WTC11 (cell line): ENCODE measurements at regions not wholly inside any gene's neighbourhood (a gene's known extent, or its start where the extent isn't known, plus 50 kb on each side); places are given as distances from the start of the nearest gene placed in this dataset.

Experiments
- ATAC-seq: fragments of 200-7000 bp; cut with Tn5 transposase; 2 replicates; pipeline ENCODE4 v1.10.0; 2021; ENCODE audit warnings: mild to moderate bottlenecking, moderate library complexity
- CTCF ChIA-PET: fragments of 300-600 bp; sonication (Branson Sonifier 250); formaldehyde crosslinking; loops from one replicate; lab custom pipeline; 2021; ENCODE audit warnings: antibody characterized with exemption; lab: Charles Lee
- POLR2A ChIA-PET: fragments of 350-600 bp; sonication (Branson Sonifier 250); formaldehyde crosslinking; loops from one replicate; lab custom pipeline; 2021; ENCODE audit warnings: antibody characterized with exemption; lab: Charles Lee
- DNase-seq: peaks from one replicate; pipeline ENCODE4 v3.0.0; 2021; ENCODE audit warnings: low spot score
- H3K27ac Mint-ChIP-seq: 2 replicates; pipeline ENCODE4 v1.8.0; 2021; ENCODE audit warnings: mixed read lengths
- H3K27me3 Mint-ChIP-seq: 2 replicates; pipeline ENCODE4 v1.8.0; 2021; ENCODE audit warnings: low read depth, mild to moderate bottlenecking, moderate library complexity, mixed read lengths
- H3K36me3 Mint-ChIP-seq: 2 replicates; pipeline ENCODE4 v1.8.0; 2021; ENCODE audit warnings: mixed read lengths
- H3K4me1 Mint-ChIP-seq: 2 replicates; pipeline ENCODE4 v1.8.0; 2022; ENCODE audit warnings: mixed read lengths
- H3K4me3 Mint-ChIP-seq: 2 replicates; pipeline ENCODE4 v1.8.0; 2021; ENCODE audit warnings: mild to moderate bottlenecking, moderate library complexity, mixed read lengths
- H3K9me3 Mint-ChIP-seq: 2 replicates; pipeline ENCODE4 v1.8.0; 2021; ENCODE audit warnings: mixed read lengths
- ATF3 ChIP-seq: sonication (generic); formaldehyde crosslinking; conservative IDR thresholded peaks from 2 replicates; pipeline ENCODE4 v1.8.1; 2022; ENCODE audit warnings: mild to moderate bottlenecking, missing genetic modification reagents
- ATF6 ChIP-seq: sonication (generic); formaldehyde crosslinking; IDR thresholded peaks from 2 replicates; pipeline ENCODE4 v1.8.1; 2023; ENCODE audit warnings: mild to moderate bottlenecking, missing genetic modification reagents
- ELF4 ChIP-seq: sonication (generic); formaldehyde crosslinking; IDR thresholded peaks from 2 replicates; pipeline ENCODE4 v1.8.1; 2022; ENCODE audit warnings: low read depth, mild to moderate bottlenecking, moderate library complexity, missing genetic modification reagents
- FOXJ3 ChIP-seq: sonication (generic); formaldehyde crosslinking; IDR thresholded peaks from 2 replicates; pipeline ENCODE4 v1.9.0; 2021; ENCODE audit warnings: missing genetic modification reagents, mild to moderate bottlenecking, borderline replicate concordance
- FOXP1 ChIP-seq: sonication (generic); formaldehyde crosslinking; IDR thresholded peaks from 2 replicates; pipeline ENCODE4 v1.8.0; 2022; ENCODE audit warnings: missing genetic modification reagents, mild to moderate bottlenecking, moderate library complexity, borderline replicate concordance
- HMGXB4 ChIP-seq: sonication (generic); formaldehyde crosslinking; IDR thresholded peaks from 2 replicates; pipeline ENCODE4 v1.8.1; 2023; ENCODE audit warnings: mild to moderate bottlenecking, moderate library complexity, missing genetic modification reagents
- JAZF1 ChIP-seq: fragments of 250-450 bp; sonication (Bioruptor Pico); IDR thresholded peaks from 2 replicates; pipeline ENCODE4 v1.9.0; 2021; ENCODE audit warnings: moderate library complexity, mild to moderate bottlenecking, inconsistent platforms
- KAT7 ChIP-seq: sonication (generic); formaldehyde crosslinking; IDR thresholded peaks from 2 replicates; pipeline ENCODE4 v1.8.1; 2023; ENCODE audit warnings: missing genetic modification reagents, mild to moderate bottlenecking, borderline replicate concordance
- MXD4 ChIP-seq: fragments of 250-450 bp; sonication (Bioruptor Pico); IDR thresholded peaks from 2 replicates; pipeline ENCODE4 v1.8.0; 2021; ENCODE audit warnings: mild to moderate bottlenecking, moderate library complexity, borderline replicate concordance
- PREB ChIP-seq: sonication (generic); formaldehyde crosslinking; IDR thresholded peaks from 2 replicates; pipeline ENCODE4 v1.8.1; 2022; ENCODE audit warnings: mild to moderate bottlenecking, missing genetic modification reagents, moderate library complexity, borderline replicate concordance
- PRRX2 ChIP-seq: fragments of 250-450 bp; sonication (Bioruptor Pico); IDR thresholded peaks from 2 replicates; pipeline ENCODE4 v1.8.0; 2021; ENCODE audit warnings: mild to moderate bottlenecking
- TEAD1 ChIP-seq: sonication (generic); formaldehyde crosslinking; IDR thresholded peaks from 2 replicates; pipeline ENCODE4 v1.8.0; 2022; ENCODE audit warnings: mild to moderate bottlenecking, missing genetic modification reagents
- USF1 ChIP-seq: sonication (generic); formaldehyde crosslinking; IDR thresholded peaks from 2 replicates; pipeline ENCODE4 v1.8.0; 2022; ENCODE audit warnings: mild to moderate bottlenecking, missing genetic modification reagents
- ZBTB43 ChIP-seq: sonication (generic); formaldehyde crosslinking; IDR thresholded peaks from 2 replicates; pipeline ENCODE4 v1.8.1; 2023; ENCODE audit warnings: mild to moderate bottlenecking, missing genetic modification reagents
- ZNF232 ChIP-seq: sonication (generic); formaldehyde crosslinking; IDR thresholded peaks from 2 replicates; pipeline ENCODE4 v1.8.0; 2022; ENCODE audit warnings: mild to moderate bottlenecking, missing genetic modification reagents
- ZNF396 ChIP-seq: fragments of 250-450 bp; sonication (Bioruptor Pico); IDR thresholded peaks from 2 replicates; pipeline ENCODE4 v1.8.0; 2021; ENCODE audit warnings: mild to moderate bottlenecking, moderate library complexity, borderline replicate concordance
- ZNF423 ChIP-seq: fragments of 250-450 bp; sonication (Bioruptor Pico); IDR thresholded peaks from 2 replicates; pipeline ENCODE4 v2.1.2; 2022; ENCODE audit warnings: mild to moderate bottlenecking, moderate library complexity
- ZNF425 ChIP-seq: fragments of 250-450 bp; sonication (Bioruptor Pico); conservative IDR thresholded peaks from 2 replicates; pipeline ENCODE4 v1.9.0; 2021; ENCODE audit warnings: mild to moderate bottlenecking
- ZNF532 ChIP-seq: fragments of 250-450 bp; sonication (Bioruptor Pico); IDR thresholded peaks from 2 replicates; pipeline ENCODE4 v1.9.0; 2021; ENCODE audit warnings: mild to moderate bottlenecking, borderline replicate concordance
- ZNF671 ChIP-seq: fragments of 250-450 bp; sonication (Bioruptor Pico); IDR thresholded peaks from 2 replicates; pipeline ENCODE4 v1.8.0; 2021; ENCODE audit warnings: mild to moderate bottlenecking

GRCh38 chr4:138344851-138345250 is 102.7 kb upstream of the SLC7A11 start (continued):
- no peak for TF ChIP-seq ZNF532 (CRISPR knock-in tag)
- TF ChIP-seq ZNF396, result no peak
- no peak for TF ChIP-seq ZNF423 (CRISPR knock-in tag)
- no peak for TF ChIP-seq FOXP1 (CRISPR knock-in tag)
- no peak for TF ChIP-seq ATF6 (CRISPR knock-in tag)
- no peak for TF ChIP-seq ELF4
- TF ChIP-seq TEAD1 (CRISPR knock-in tag), result no peak
- TF ChIP-seq PREB (CRISPR knock-in tag), result no peak
- no peak for TF ChIP-seq KAT7
- TF ChIP-seq PRRX2 (CRISPR knock-in tag), result no peak

GRCh38 chr4:138344054-138344453 is 101.9 kb upstream of the SLC7A11 start:
- Mint-ChIP-seq H3K36me3 (no peaks in the 10 kb centered on the region), H3K9me3 (peaks cover 18% of the 10 kb centered on the region), H3K27ac (no peak overlapping the region), H3K4me1 (peaks cover 6% of the 10 kb centered on the region), H3K27me3 (no peaks in the 10 kb centered on the region), H3K4me3 (no peak overlapping the region)
- CTCF ChIA-PET, result no interaction called here
- no peak for ATAC-seq
- POLR2A ChIA-PET, result no interaction called here
- TF ChIP-seq ZBTB43 (CRISPR knock-in tag) (no peak), ATF3 (CRISPR knock-in tag) (no peak), ZNF232 (CRISPR knock-in tag) (no peak)
- DNase-seq, result no peak

- Mint-ChIP-seq H3K36me3 (no peaks in the 10 kb centered on the region), H3K9me3 (peaks cover 14% of the 10 kb centered on the region)
- CTCF ChIA-PET, result no interaction called here
- TF ChIP-seq ZNF232 (CRISPR knock-in tag), result no peak
- TF ChIP-seq ZNF671 (CRISPR knock-in tag), result no peak
- no peak for TF ChIP-seq HMGXB4 (CRISPR knock-in tag)
- TF ChIP-seq JAZF1, result no peak
- TF ChIP-seq FOXJ3, result no peak
- no peak for TF ChIP-seq MXD4 (CRISPR knock-in tag)
- TF ChIP-seq USF1 (CRISPR knock-in tag), result no peak
- no peak for TF ChIP-seq ZNF425 (CRISPR knock-in tag)
Measured at GRCh38 chr4:138341739-138342415, 99.7 kb upstream of the SLC7A11 start.

More at GRCh38 chr4:138341739-138342415, 99.7 kb upstream of the SLC7A11 start:
- Mint-ChIP-seq H3K27ac (no peak overlapping the region), H3K27me3 (no peaks in the 10 kb centered on the region), H3K4me3 (no peak overlapping the region), H3K4me1 (no peaks in the 10 kb centered on the region)
- no peak for DNase-seq
- no peak for ATAC-seq
- POLR2A ChIA-PET, result no interaction called here
